ENCODE measurements at regions not wholly inside any gene's neighbourhood (a gene's known extent, or its start where the extent isn't known, plus 50 kb on each side); places are given as distances from the start of the nearest gene placed in this dataset.

GRCh38 chr3:180102134-180102533, 65.4 kb upstream of the PEX5L start:
- H3K4me3 ChIP-seq (ENCODE audit: low read depth, low read length, poor library complexity, severe bottlenecking): no peak overlapping the region
- no peaks in the 10 kb centered on the region for H3K4me1 ChIP-seq (ENCODE audit: insufficient read depth, low read length, poor library complexity, severe bottlenecking)
- no peaks in the 10 kb centered on the region for H3K36me3 ChIP-seq (ENCODE audit: insufficient read depth, low read length, poor library complexity, severe bottlenecking)
- H3K27me3 ChIP-seq (replicated peaks; ENCODE audit: insufficient read depth, low read depth, low read length, poor library complexity): peaks cover 61% of the 10 kb centered on the region
- BruUV-seq (replicated peaks): no TSS peak
- TF ChIP-seq CTCF (conservative IDR thresholded peaks at IDR 0.05; ENCODE audit: low read depth, low read length): no peak
- no peak for TF ChIP-seq EZH2 (IDR thresholded peaks at IDR 0.05; ENCODE audit: borderline replicate concordance, low read depth, low read length, poor library complexity, severe bottlenecking)
- DNase-seq (ENCODE audit: low spot score): no peak
- intact Hi-C loops (cut with micrococcal nuclease; ENCODE audit: unreplicated experiment): no loop called here
- ChIA-PET POLR2A (ENCODE audit: low non-redundant PET) (no interaction called here), CTCF (no interaction called here)
- H3K9me3 ChIP-seq (ENCODE audit: low read depth, low read length, poor library complexity, severe bottlenecking): no peaks in the 10 kb centered on the region
- H3K27ac ChIP-seq (ENCODE audit: low read depth, low read length, poor library complexity, severe bottlenecking): no peak overlapping the region

- CTCF ChIA-PET: no interaction called here
- no peak for TF ChIP-seq CTCF (conservative IDR thresholded peaks at IDR 0.05; ENCODE audit: low read depth, low read length)
- TF ChIP-seq EZH2 (IDR thresholded peaks at IDR 0.05; ENCODE audit: borderline replicate concordance, low read depth, low read length, poor library complexity, severe bottlenecking): no peak
Measured at GRCh38 chr3:180102604-180103003, 65.9 kb upstream of the PEX5L start.

GRCh38 chr3:180116203-180116602, 79.5 kb upstream of the PEX5L start:
- BruUV-seq (replicated peaks): no TSS peak
- ChIA-PET CTCF (no interaction called here), POLR2A (ENCODE audit: low non-redundant PET) (no interaction called here)
- TF ChIP-seq EZH2 (IDR thresholded peaks at IDR 0.05; ENCODE audit: borderline replicate concordance, low read depth, low read length, poor library complexity, severe bottlenecking) (no peak), CTCF (conservative IDR thresholded peaks at IDR 0.05; ENCODE audit: low read depth, low read length) (no peak)
- intact Hi-C loops (cut with micrococcal nuclease; ENCODE audit: unreplicated experiment): no loop called here
- Histone ChIP-seq H3K9me3 (ENCODE audit: low read depth, low read length, poor library complexity, severe bottlenecking) (no peaks in the 10 kb centered on the region), H3K4me1 (ENCODE audit: insufficient read depth, low read length, poor library complexity, severe bottlenecking) (no peaks in the 10 kb centered on the region), H3K36me3 (ENCODE audit: insufficient read depth, low read length, poor library complexity, severe bottlenecking) (no peaks in the 10 kb centered on the region), H3K4me3 (ENCODE audit: low read depth, low read length, poor library complexity, severe bottlenecking) (no peak overlapping the region), H3K27ac (ENCODE audit: low read depth, low read length, poor library complexity, severe bottlenecking) (no peak overlapping the region), H3K27me3 (replicated peaks; ENCODE audit: insufficient read depth, low read depth, low read length, poor library complexity) (peaks cover 4% of the 10 kb centered on the region)
- no peak for DNase-seq (ENCODE audit: low spot score)

More at GRCh38 chr3:180102604-180103003, 65.9 kb upstream of the PEX5L start:
- POLR2A ChIA-PET (ENCODE audit: low non-redundant PET): no interaction called here
- Histone ChIP-seq H3K27ac (ENCODE audit: low read depth, low read length, poor library complexity, severe bottlenecking) (no peak overlapping the region), H3K9me3 (ENCODE audit: low read depth, low read length, poor library complexity, severe bottlenecking) (no peaks in the 10 kb centered on the region), H3K4me1 (ENCODE audit: insufficient read depth, low read length, poor library complexity, severe bottlenecking) (no peaks in the 10 kb centered on the region), H3K27me3 (replicated peaks; ENCODE audit: insufficient read depth, low read depth, low read length, poor library complexity) (peaks cover 60% of the 10 kb centered on the region), H3K4me3 (ENCODE audit: low read depth, low read length, poor library complexity, severe bottlenecking) (no peak overlapping the region), H3K36me3 (ENCODE audit: insufficient read depth, low read length, poor library complexity, severe bottlenecking) (no peaks in the 10 kb centered on the region)
- intact Hi-C loops (cut with micrococcal nuclease; ENCODE audit: unreplicated experiment): no loop called here
- no TSS peak for BruUV-seq (replicated peaks)
- DNase-seq (ENCODE audit: low spot score): no peak
